SK-N-SH (cell line): ENCODE measurements at regions not wholly inside any gene's neighbourhood (a gene's known extent, or its start where the extent isn't known, plus 50 kb on each side); places are given as distances from the start of the nearest gene placed in this dataset.

Source experiments
- ELF1 ChIP-seq: IDR thresholded peaks from 2 replicates; pipeline ENCODE4 v1.4.0; 2012
- FOSL2 ChIP-seq: IDR thresholded peaks from 2 replicates; pipeline ENCODE4 v1.4.0; 2012; ENCODE audit warnings: low read depth, mild to moderate bottlenecking, moderate library complexity, borderline replicate concordance
- NFIC ChIP-seq: IDR thresholded peaks from 2 replicates; pipeline ENCODE4 v1.4.0; 2012; ENCODE audit warnings: borderline replicate concordance
- POLR2AphosphoS5 ChIP-seq: IDR thresholded peaks from 2 replicates; pipeline ENCODE4 v1.6.1; 2012; ENCODE audit warnings: low read depth, low read length
- RAD21 ChIP-seq: IDR thresholded peaks from 2 replicates; pipeline ENCODE4 v1.6.1; 2012; ENCODE audit warnings: mild to moderate bottlenecking, low read length
- RCOR1 ChIP-seq: fragments of 150-350 bp; IDR thresholded peaks from 2 replicates; pipeline ENCODE4 v1.6.1; 2017; ENCODE audit warnings: antibody characterized with exemption, low read length
- RXRA ChIP-seq: IDR thresholded peaks from 2 replicates; pipeline ENCODE4 v1.4.0; 2012; ENCODE audit warnings: low read depth, mild to moderate bottlenecking, borderline replicate concordance
- YY1 ChIP-seq: IDR thresholded peaks from 2 replicates; pipeline ENCODE4 v1.4.0; 2012; ENCODE audit warnings: low read depth, mild to moderate bottlenecking
- TF ChIP-seq, protein P1 (sequence below): fragments of 200-600 bp; sonication (generic); IDR thresholded peaks from 2 replicates; pipeline ENCODE4 v1.6.1; 2017; ENCODE audit warnings: antibody characterized with exemption, mild to moderate bottlenecking, moderate library complexity
- TF ChIP-seq, protein P2 (sequence below): IDR thresholded peaks from 2 replicates; pipeline ENCODE4 v1.4.0; 2012; ENCODE audit warnings: low read depth, borderline replicate concordance
- TF ChIP-seq, protein P3 (sequence below): IDR thresholded peaks from 2 replicates; pipeline ENCODE4 v1.4.0; 2012; ENCODE audit warnings: low read depth
- TF ChIP-seq, protein P4 (sequence below): IDR thresholded peaks from 2 replicates; pipeline ENCODE4 v1.4.0; 2012; ENCODE audit warnings: low read depth, borderline replicate concordance

DNA sequence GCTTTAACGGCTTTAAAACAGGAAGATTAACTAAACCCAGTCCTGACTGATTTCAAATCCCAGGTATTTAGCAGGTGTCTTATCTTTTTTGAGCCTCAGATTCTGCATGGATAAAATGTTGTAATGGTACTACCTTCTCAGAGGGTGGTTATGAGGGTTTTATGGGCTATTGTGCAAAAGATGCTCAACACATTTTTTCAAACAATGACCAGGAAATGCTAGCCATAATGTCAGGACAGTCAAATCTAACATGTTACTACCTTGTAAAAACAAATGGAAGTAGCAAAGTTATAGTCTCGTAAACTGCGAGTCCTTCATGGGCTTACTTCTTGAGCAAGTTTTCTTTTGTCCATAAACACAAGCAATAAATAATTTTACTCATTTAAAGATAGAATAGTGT, 162.1 kb upstream of the TFPI start:
- TF ChIP-seq, protein P1, sequence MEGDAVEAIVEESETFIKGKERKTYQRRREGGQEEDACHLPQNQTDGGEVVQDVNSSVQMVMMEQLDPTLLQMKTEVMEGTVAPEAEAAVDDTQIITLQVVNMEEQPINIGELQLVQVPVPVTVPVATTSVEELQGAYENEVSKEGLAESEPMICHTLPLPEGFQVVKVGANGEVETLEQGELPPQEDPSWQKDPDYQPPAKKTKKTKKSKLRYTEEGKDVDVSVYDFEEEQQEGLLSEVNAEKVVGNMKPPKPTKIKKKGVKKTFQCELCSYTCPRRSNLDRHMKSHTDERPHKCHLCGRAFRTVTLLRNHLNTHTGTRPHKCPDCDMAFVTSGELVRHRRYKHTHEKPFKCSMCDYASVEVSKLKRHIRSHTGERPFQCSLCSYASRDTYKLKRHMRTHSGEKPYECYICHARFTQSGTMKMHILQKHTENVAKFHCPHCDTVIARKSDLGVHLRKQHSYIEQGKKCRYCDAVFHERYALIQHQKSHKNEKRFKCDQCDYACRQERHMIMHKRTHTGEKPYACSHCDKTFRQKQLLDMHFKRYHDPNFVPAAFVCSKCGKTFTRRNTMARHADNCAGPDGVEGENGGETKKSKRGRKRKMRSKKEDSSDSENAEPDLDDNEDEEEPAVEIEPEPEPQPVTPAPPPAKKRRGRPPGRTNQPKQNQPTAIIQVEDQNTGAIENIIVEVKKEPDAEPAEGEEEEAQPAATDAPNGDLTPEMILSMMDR, result no peak
- TF ChIP-seq, protein P2, sequence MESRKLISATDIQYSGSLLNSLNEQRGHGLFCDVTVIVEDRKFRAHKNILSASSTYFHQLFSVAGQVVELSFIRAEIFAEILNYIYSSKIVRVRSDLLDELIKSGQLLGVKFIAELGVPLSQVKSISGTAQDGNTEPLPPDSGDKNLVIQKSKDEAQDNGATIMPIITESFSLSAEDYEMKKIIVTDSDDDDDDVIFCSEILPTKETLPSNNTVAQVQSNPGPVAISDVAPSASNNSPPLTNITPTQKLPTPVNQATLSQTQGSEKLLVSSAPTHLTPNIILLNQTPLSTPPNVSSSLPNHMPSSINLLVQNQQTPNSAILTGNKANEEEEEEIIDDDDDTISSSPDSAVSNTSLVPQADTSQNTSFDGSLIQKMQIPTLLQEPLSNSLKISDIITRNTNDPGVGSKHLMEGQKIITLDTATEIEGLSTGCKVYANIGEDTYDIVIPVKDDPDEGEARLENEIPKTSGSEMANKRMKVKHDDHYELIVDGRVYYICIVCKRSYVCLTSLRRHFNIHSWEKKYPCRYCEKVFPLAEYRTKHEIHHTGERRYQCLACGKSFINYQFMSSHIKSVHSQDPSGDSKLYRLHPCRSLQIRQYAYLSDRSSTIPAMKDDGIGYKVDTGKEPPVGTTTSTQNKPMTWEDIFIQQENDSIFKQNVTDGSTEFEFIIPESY, result no peak
- TF ChIP-seq, protein P3, sequence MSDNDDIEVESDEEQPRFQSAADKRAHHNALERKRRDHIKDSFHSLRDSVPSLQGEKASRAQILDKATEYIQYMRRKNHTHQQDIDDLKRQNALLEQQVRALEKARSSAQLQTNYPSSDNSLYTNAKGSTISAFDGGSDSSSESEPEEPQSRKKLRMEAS, result no peak
- TF ChIP-seq FOSL2 (no peak), POLR2AphosphoS5 (no peak), RXRA (no peak), RAD21 (no peak), RCOR1 (no peak), YY1 (no peak), ELF1 (no peak), NFIC (no peak)
- TF ChIP-seq, protein P4, sequence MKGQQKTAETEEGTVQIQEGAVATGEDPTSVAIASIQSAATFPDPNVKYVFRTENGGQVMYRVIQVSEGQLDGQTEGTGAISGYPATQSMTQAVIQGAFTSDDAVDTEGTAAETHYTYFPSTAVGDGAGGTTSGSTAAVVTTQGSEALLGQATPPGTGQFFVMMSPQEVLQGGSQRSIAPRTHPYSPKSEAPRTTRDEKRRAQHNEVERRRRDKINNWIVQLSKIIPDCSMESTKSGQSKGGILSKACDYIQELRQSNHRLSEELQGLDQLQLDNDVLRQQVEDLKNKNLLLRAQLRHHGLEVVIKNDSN, result no peak
